Suprapubic skin (tissue), 4 donors: ENCODE measurements at regions not wholly inside any gene's neighbourhood (a gene's known extent, or its start where the extent isn't known, plus 50 kb on each side); places are given as distances from the start of the nearest gene placed in this dataset.

Experiments used
- DNase-seq, 2 donors: peaks; one replicate each; pipeline ENCODE4 v3.0.0-alpha.2; 2019; ENCODE audit warnings: low spot score in 2 of 2
- H3K27ac ChIP-seq: fragments of 200-600 bp; sonication (generic); one replicate; pipeline ENCODE4 v1.5.1; 2019
- H3K27me3 ChIP-seq: fragments of 200-600 bp; sonication (generic); one replicate; pipeline ENCODE4 v1.5.1; 2019
- H3K36me3 ChIP-seq: fragments of 200-600 bp; sonication (generic); one replicate; pipeline ENCODE4 v1.5.1; 2019
- H3K4me1 ChIP-seq: fragments of 200-600 bp; sonication (generic); one replicate; pipeline ENCODE4 v1.5.1; 2019
- H3K4me3 ChIP-seq: fragments of 200-600 bp; sonication (generic); one replicate; pipeline ENCODE4 v1.5.1; 2019; ENCODE audit warnings: mild to moderate bottlenecking
- H3K9me3 ChIP-seq: fragments of 200-600 bp; sonication (generic); one replicate; pipeline ENCODE4 v1.5.1; 2019
- EP300 ChIP-seq: sonication (generic); formaldehyde crosslinking; IDR thresholded peaks from one replicate; pipeline ENCODE4 v1.6.1; 2017; ENCODE audit warnings: antibody characterized with exemption
- POLR2A ChIP-seq, 2 donors: fragments of 450-650 bp; IDR thresholded peaks; one replicate each; pipeline ENCODE4 v1.6.1; 2017; ENCODE audit warnings: antibody characterized with exemption in 2 of 2, mild to moderate bottlenecking in 2 of 2, moderate library complexity in 2 of 2
- POLR2AphosphoS5 ChIP-seq, 3 donors: sonication (generic); formaldehyde crosslinking; IDR thresholded peaks; one replicate each; pipeline ENCODE4 v1.6.1; 2017; ENCODE audit warnings: antibody characterized with exemption in 3 of 3
- WGBS: methylation state at CpG from one replicate; pipeline ENCODE4 v1.1.5; 2018; 5-methylcytosine and 5-hydroxymethylcytosine counted together
- TF ChIP-seq, protein P1 (sequence below), 2 donors: fragments of 200-600 bp in 1 of 2; fragments of 450-650 bp in 1 of 2; sonication (generic) in 1 of 2; IDR thresholded peaks; one replicate each; pipeline ENCODE4 v1.5.1; 2016 to 2019; ENCODE audit warnings: antibody characterized with exemption in 2 of 2, mild to moderate bottlenecking in 1 of 2, moderate library complexity in 1 of 2

DNA sequence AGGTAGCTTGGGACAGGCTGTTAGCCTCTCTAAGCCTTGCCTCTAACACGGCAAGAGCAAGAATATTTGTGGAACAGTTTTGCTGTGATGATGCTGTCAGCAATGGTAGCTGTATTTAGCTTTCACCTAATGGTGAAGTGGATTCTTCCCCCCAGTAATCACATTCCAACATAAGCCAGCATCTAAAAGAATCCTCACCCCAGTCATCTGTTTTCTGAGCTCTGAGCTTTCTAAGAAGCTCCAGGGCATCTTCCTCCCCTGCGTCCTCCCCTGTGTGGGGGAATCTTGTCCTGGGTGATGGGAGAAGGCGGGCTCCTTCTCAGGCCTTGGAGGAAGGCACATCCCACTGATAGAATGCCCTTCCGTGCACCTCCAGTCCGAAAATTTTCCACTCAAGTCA is 367.6 kb downstream of the BRD1 start:
- Histone ChIP-seq H3K4me3 (no peak overlapping the region), H3K27me3 (peaks cover 51% of the 10 kb centered on the region), H3K9me3 (no peaks in the 10 kb centered on the region), H3K27ac (no peak overlapping the region), H3K36me3 (no peaks in the 10 kb centered on the region), H3K4me1 (no peaks in the 10 kb centered on the region)
- DNase-seq, result peak in 1 of 2 donors; percentile 18
- 57% methylated on average over 4 of the region's 5 CpGs for WGBS
- TF ChIP-seq EP300 (no peak), POLR2AphosphoS5 (IDR thresholded peaks at IDR 0.05) (no peak), POLR2A (IDR thresholded peaks at IDR 0.05) (no peak)
- TF ChIP-seq, protein P1, sequence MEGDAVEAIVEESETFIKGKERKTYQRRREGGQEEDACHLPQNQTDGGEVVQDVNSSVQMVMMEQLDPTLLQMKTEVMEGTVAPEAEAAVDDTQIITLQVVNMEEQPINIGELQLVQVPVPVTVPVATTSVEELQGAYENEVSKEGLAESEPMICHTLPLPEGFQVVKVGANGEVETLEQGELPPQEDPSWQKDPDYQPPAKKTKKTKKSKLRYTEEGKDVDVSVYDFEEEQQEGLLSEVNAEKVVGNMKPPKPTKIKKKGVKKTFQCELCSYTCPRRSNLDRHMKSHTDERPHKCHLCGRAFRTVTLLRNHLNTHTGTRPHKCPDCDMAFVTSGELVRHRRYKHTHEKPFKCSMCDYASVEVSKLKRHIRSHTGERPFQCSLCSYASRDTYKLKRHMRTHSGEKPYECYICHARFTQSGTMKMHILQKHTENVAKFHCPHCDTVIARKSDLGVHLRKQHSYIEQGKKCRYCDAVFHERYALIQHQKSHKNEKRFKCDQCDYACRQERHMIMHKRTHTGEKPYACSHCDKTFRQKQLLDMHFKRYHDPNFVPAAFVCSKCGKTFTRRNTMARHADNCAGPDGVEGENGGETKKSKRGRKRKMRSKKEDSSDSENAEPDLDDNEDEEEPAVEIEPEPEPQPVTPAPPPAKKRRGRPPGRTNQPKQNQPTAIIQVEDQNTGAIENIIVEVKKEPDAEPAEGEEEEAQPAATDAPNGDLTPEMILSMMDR (IDR thresholded peaks at IDR 0.05), result no peak

GRCh38 chr22:49458708-49459099 is 369.0 kb downstream of the BRD1 start:
- H3K27me3 ChIP-seq, result peaks cover 64% of the 10 kb centered on the region
- 93% methylated on average over 3 of the region's 15 CpGs for WGBS
- TF ChIP-seq POLR2AphosphoS5 (IDR thresholded peaks at IDR 0.05) (no peak), POLR2A (IDR thresholded peaks at IDR 0.05) (no peak), EP300 (no peak)
- TF ChIP-seq, protein P1 (IDR thresholded peaks at IDR 0.05), result no peak
- H3K9me3 ChIP-seq, result no peaks in the 10 kb centered on the region
- H3K4me1 ChIP-seq, result no peaks in the 10 kb centered on the region
- no peaks in the 10 kb centered on the region for H3K36me3 ChIP-seq
- H3K4me3 ChIP-seq, result no peak overlapping the region
- H3K27ac ChIP-seq, result no peak overlapping the region
- DNase-seq, result no peak

DNA sequence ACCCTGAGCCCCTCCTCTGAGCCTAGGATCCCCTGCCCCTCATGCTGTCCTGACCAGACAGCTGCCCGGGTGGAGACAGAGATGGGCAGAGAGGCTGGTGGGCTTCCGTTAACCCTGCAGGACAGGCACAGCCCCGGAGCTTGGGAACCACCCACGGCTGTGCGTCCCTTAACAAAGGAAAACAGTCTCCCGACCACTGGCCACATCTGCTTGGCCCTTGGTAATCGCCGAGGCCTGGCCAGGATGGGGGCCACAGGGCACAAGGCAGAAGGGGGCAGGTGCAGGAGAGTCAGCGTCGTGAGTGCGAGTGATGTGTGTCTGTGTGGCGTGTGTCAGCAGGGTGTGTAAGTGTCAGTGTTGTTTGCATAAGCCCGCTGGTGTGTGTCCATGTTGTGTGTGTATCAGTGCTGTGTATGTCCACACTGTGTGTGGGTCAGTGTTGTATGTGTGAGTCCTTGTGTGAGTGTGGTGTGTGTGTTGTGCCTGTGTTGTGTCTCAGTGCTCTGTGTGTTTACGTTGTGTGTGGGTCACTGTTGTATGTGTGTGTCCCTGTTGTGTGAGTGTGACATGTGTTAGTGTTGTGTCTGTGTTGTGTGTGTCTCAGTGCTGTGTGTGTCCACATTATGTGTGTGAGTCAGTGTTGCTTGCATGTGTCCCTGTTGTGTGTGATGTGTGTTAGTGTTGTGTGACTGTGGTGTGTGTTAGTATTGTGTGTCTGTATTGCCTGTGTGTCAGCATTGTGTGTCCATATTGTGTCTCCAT is 369.5 kb downstream of the BRD1 start:
- Histone ChIP-seq H3K4me1 (no peaks in the 10 kb centered on the region), H3K9me3 (no peaks in the 10 kb centered on the region), H3K36me3 (no peaks in the 10 kb centered on the region), H3K27me3 (peaks cover 69% of the 10 kb centered on the region), H3K4me3 (no peak overlapping the region), H3K27ac (no peak overlapping the region)
- peak in 1 of 2 donors; percentile 50 for DNase-seq
- WGBS, result 86% methylated on average over 14 of the region's 14 CpGs
- no peak for TF ChIP-seq EP300
- TF ChIP-seq POLR2A (IDR thresholded peaks at IDR 0.05), result no peak
- TF ChIP-seq, protein P1 (IDR thresholded peaks at IDR 0.05), result no peak

GRCh38 chr22:49457146-49457545 is 370.5 kb downstream of the BRD1 start:
- Histone ChIP-seq H3K4me3 (no peak overlapping the region), H3K27me3 (peaks cover 73% of the 10 kb centered on the region), H3K27ac (no peak overlapping the region), H3K36me3 (no peaks in the 10 kb centered on the region), H3K9me3 (no peaks in the 10 kb centered on the region), H3K4me1 (no peaks in the 10 kb centered on the region)
- 33% methylated on average over 17 of the region's 17 CpGs for WGBS
- peak in 1 of 2 donors; percentile 34 for DNase-seq
- TF ChIP-seq EP300, result no peak
- TF ChIP-seq, protein P1 (IDR thresholded peaks at IDR 0.05), result no peak
- TF ChIP-seq POLR2AphosphoS5 (IDR thresholded peaks at IDR 0.05), result no peak
- no peak for TF ChIP-seq POLR2A (IDR thresholded peaks at IDR 0.05)

DNA sequence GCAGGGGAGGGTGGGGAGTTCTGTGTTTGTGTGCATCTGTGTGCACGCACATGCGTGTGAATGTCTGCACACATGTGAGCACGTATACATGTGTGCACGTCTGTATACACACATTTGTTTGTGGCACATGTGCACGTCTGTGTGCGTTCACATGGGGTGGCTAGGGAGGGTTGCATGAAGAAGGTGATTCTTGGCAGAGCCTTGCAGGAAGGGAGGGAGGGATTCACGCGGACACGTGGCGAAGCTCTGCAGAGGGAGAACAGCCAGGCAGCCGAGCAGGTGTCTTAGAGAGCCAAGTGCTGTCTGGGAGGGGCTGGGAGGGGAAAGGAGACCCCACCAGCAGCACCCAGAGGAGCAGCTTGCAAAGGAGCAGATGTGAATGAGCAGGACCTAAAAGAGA is 372.1 kb downstream of the BRD1 start:
- Histone ChIP-seq H3K27ac (no peak overlapping the region), H3K4me3 (no peak overlapping the region), H3K27me3 (peaks cover 88% of the 10 kb centered on the region), H3K4me1 (no peaks in the 10 kb centered on the region), H3K36me3 (no peaks in the 10 kb centered on the region), H3K9me3 (no peaks in the 10 kb centered on the region)
- DNase-seq, result peak in 1 of 2 donors; percentile 48
- WGBS, result 57% methylated on average over 11 of the region's 11 CpGs
- TF ChIP-seq EP300, result no peak
- no peak for TF ChIP-seq POLR2AphosphoS5 (IDR thresholded peaks at IDR 0.05)
- TF ChIP-seq POLR2A (IDR thresholded peaks at IDR 0.05), result no peak
- TF ChIP-seq, protein P1 (IDR thresholded peaks at IDR 0.05), result no peak
